GM21526 (cell line): ENCODE measurements at regions not wholly inside any gene's neighbourhood (a gene's known extent, or its start where the extent isn't known, plus 50 kb on each side); places are given as distances from the start of the nearest gene placed in this dataset.
"Not testable (repeated sequence)": the region's sequence is repeated elsewhere in the genome, so short reads cannot be mapped to it uniquely, and the experiment has no call there.

Experiments
- ATAC-seq: cut with Tn5 transposase; IDR thresholded peaks from one replicate; pipeline ENCODE4 v1.9.1; 2021; ENCODE audit warnings: moderate library complexity; ENCODE audit not compliant: unreplicated experiment, low FRiP score

DNA sequence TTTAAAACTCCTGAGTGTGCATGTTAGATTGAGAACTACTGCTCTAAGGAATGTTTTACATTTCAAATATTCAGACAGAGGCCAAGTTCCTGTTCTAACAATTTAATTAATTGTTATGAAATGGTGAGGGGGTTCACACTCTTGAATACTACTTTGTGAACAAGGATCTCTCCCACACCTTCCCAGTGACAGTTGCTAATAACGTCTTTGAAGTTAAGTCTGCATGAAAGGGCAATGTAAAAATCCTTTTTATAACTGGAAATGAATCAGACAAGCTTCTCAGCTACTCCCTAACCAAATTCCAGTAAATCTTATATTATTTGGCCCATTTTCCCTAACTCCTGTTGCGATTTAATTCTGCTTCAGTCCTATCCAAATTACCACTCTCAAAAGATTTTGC lies 828.5 kb upstream of the ADAMTS5 start:
- ATAC-seq, result no peak

DNA sequence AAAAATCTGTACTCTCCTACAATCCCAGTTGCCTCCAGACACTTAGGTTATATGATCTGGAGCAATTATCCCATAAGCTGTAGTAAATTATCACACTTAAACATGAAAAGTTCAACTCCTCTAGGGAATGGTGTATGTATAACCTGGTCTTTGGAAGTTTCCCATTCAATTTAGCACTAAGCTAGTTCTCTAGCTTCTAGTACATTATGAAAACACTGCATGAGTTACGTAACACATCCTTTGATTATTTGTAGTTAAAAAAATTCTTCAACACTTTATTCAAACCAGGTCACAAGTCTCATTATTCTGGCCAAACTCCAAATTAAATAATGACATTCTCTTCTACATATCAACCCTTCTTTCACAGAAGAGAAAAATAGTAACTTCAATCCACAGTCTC lies 827.0 kb upstream of the ADAMTS5 start:
- ATAC-seq, result no peak

GRCh38 chr21:27787046-27787445 lies 820.2 kb upstream of the ADAMTS5 start:
- ATAC-seq, result no peak

DNA sequence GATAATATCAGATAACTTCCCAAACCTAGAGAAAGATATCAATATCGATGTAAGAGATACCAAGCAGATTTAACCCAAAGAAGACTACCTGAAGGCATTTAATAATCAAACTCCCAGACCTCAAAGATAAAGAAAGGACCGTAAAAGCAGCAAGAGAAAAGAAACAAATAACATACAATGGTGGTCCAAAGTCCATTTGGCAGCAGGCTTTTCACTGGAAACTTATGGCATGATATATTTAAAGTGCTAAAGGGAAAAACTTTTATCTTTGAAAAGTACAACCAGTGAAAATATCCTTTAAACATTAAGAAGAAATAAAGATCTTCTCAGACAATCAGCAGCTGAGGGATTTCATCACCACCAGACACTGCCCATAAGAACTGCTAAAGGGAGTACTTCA lies 812.7 kb upstream of the ADAMTS5 start:
- ATAC-seq, result no peak

DNA sequence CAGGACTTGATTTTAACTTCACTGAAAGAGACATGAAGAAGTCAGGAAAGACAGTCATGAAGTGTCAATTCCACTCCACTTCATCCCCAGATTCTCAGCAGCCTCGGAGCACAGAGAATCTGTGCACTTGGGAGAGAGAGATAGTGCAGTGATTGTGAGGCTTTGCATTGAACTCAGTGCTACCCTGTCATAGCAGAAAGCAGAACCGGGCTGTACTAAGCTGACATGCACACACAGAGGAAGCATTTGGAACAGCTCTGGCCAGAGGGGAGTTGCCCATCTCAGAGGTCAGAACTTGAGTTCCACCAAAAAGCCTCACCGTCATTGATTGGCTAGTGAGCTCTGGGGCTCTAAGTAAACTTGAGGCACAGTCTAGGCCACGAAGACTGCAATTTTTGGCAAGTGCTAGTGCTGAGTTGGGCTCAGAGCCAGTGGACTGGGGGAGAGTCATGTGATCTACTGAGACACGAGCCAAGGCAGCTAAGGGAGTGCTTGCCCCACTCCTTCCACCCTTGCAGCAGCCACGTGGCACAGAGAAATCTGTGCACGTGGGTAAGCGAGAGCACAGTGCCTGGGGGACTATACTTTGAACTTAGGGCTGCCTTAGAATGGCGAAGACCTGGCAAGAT lies 810.2 kb upstream of the ADAMTS5 start:
- no peak for ATAC-seq

DNA sequence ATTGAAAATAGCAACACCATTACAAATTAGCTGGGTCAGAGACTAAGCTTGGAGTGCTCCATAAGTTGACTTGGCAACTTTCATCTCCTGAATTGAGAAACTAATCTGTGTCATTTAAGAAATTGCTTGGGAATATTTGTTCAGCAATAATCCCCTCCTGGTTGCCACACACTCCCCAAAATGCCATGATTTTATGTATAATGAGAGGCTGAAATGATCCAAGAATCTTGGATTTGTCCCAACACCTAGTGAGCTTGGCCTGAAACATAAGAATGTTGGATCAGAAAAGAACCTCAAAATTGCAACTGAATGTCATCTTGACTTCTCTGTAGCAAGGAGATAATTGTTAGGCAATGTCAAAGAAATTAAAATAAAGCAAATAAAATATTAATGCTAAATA lies 805.9 kb upstream of the ADAMTS5 start:
- ATAC-seq, result no peak

DNA sequence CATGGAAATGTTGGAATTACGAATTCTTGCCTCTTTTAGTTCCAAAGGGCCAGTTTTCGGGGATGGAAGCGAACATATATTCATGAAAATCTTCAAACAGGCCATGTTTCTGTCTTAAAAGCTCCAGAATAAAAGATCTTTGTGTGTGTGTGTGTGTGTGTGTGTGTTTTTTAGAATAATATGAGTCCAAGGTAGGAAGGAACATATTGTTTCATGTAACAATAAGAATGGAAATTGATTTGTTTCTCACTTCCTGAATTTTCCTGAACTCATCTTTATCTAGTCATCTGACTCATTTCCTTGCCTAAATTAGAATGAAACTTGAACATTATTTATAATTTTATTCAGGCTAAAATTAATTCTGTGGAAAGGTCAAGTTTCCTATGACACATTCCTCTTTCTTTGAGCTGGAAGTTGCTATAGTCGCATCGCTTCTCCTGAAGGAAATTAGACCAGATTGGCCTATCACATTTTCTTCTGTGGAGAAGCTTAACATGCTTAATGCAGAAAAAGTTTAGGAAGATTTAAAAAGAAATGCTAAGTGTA lies 805.1 kb upstream of the ADAMTS5 start:
- no peak for ATAC-seq

DNA sequence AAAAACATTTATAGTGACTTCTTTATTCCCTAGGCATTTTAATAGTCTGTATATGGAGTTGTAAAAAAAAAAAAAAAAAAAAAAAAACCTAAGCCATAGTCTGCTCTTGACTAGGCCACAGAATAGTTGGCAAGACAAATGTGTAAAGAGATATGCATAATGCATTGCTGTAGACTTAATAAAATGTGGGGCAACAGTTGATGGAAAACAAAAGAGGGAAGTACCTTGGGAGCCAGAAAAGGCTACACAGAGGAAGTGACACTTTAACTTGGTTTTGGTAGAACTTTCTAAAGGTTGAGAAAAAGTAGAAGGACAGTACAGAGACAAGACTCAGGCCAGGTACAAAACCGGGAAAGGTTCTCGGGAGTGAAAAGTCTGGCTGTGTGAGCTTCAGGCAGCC lies 802.9 kb upstream of the ADAMTS5 start:
- ATAC-seq, result no peak

GRCh38 chr21:27768046-27768637 lies 801.3 kb upstream of the ADAMTS5 start:
- not testable (repeated sequence) for ATAC-seq

- no peak for ATAC-seq
Measured at GRCh38 chr21:27764056-27764455, 797.2 kb upstream of the ADAMTS5 start.

GRCh38 chr21:27761623-27762022 lies 794.7 kb upstream of the ADAMTS5 start:
- ATAC-seq, result no peak

GRCh38 chr21:27759820-27760219 lies 792.9 kb upstream of the ADAMTS5 start:
- no peak for ATAC-seq

- no peak for ATAC-seq
Measured at GRCh38 chr21:27759091-27759659, 792.3 kb upstream of the ADAMTS5 start.

DNA sequence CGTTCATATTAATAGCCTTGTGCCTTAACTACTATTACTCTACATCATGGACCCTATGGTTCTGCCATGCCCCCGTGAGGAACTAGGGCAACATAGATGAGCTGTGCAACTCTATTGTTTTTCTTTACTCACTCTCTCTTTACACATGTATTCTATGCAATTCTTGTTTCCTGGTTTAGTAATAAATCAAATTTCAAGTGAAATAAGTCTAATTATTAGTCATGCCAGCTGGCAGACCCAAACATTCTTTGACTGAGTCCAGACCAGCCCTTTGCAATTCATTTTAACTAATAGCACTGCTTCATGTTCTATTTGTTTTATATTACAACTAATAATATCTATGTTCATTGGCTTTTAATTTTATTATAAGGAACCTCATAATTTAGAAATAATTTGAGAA lies 789.3 kb upstream of the ADAMTS5 start:
- ATAC-seq, result no peak

GRCh38 chr21:27743971-27744564 lies 777.2 kb upstream of the ADAMTS5 start:
- no peak for ATAC-seq

- ATAC-seq, result no peak
Measured at GRCh38 chr21:27741736-27742135, 774.8 kb upstream of the ADAMTS5 start.

GRCh38 chr21:27740084-27740483 lies 773.2 kb upstream of the ADAMTS5 start:
- ATAC-seq, result no peak

- no peak for ATAC-seq
Measured at GRCh38 chr21:27739187-27739586, 772.3 kb upstream of the ADAMTS5 start.

DNA sequence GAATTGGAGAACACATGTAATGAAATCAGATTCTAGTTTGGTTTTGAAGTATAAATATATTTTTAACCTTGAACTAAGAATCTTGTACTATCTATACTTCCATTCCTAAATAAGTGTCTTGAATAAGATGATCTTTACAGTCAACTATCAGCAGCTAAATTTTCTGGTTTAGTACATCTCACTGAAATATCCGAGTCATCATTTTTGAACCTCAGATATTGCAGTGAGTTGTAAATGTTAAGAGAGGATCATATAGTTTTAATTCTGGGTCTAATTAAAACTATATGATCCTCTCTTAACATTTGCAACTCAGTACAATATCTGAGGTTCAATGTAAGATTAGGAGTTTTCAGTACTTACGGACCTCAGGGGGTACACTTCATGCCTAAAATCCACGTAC lies 768.8 kb upstream of the ADAMTS5 start:
- ATAC-seq, result no peak

DNA sequence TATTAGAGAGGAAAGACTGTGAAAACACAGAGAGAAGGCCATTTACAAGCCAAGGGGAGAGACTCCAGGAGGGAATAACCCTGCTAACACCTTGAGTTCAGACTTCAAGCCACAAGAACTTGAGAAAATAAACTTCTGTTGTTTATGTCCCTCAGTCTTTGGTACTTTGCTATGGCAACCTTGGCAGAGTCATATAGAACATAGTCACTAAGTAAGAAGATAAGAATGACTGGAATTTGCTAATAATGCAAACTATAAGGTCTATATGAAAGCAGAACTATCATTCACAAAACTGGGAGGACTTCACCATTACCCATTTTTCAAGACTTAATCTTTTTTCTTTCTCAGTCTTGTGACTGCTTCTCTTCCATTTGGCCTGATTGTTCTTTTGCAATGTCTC lies 767.3 kb upstream of the ADAMTS5 start:
- no peak for ATAC-seq

GRCh38 chr21:27725916-27726315 lies 759.0 kb upstream of the ADAMTS5 start:
- ATAC-seq, result no peak

GRCh38 chr21:27722095-27722494 lies 755.2 kb upstream of the ADAMTS5 start:
- ATAC-seq, result no peak
